Activated CD8-positive, alpha-beta memory T cell treated with anti-CD3 and anti-CD28 coated beads for 36 hours (primary cell): ENCODE measurements at regions not wholly inside any gene's neighbourhood (a gene's known extent, or its start where the extent isn't known, plus 50 kb on each side); places are given as distances from the start of the nearest gene placed in this dataset.

Experiments used
- CTCF ChIA-PET: fragments of 350-600 bp; sonication (Branson Sonifier 250); formaldehyde crosslinking; loops from one replicate; lab custom pipeline; 2021; ENCODE audit warnings: antibody characterized with exemption; lab: Charles Lee
- POLR2A ChIA-PET: fragments of 350-600 bp; sonication (Branson Sonifier 250); formaldehyde crosslinking; loops from one replicate; lab custom pipeline; 2021; ENCODE audit warnings: antibody characterized with exemption; lab: Charles Lee

DNA sequence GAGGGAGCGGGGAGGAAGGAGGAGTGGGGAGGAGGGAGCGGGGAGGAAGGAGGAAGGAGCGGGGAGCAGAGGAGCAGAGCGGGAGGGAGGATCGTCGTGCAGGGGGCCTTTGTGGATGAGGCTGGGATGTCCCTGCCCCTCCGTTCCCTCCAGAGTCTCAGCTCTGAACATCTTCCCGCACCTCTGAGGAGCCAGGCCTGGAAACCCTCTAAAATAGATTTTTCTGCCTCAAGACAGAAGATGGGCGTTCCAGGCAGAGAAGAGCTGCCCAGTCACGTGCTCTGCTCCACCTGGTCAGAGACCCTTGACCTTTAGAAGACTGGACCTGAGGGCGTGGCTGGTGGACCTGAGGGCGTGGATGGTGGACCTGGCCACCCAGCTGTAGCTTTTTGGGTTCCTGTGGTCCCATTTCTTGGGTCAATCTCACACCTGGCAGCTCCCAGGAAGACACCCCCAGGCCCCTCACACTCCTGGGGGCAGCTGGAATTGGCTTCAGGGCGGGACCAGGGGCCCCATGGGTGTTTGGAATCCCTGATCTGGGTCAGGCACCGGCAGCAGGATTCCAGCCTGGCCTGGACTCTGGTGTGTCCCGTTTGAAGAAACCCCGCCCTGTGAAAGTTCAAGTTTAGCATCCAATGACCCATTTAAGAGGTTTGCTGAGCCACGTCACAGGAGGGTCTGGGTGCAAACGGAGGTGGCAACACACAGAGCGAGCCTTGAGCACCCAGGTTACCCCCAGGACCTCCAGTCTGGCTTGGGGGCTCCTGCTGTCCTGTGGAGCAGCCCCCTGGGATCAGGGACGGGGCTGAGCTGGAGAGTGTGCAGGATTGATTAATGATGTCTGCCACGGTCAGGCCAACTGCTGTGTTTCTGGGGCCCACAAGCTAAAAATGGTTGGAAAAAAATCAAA is 96.9 kb upstream of the BHLHE23 start:
- ChIA-PET CTCF (interaction anchor here (0.5 kb wide), 1 partner anchor 93 kb away, joined by 3 read pairs; no protein-coding TSS in a partner anchor), POLR2A (no interaction called here)

DNA sequence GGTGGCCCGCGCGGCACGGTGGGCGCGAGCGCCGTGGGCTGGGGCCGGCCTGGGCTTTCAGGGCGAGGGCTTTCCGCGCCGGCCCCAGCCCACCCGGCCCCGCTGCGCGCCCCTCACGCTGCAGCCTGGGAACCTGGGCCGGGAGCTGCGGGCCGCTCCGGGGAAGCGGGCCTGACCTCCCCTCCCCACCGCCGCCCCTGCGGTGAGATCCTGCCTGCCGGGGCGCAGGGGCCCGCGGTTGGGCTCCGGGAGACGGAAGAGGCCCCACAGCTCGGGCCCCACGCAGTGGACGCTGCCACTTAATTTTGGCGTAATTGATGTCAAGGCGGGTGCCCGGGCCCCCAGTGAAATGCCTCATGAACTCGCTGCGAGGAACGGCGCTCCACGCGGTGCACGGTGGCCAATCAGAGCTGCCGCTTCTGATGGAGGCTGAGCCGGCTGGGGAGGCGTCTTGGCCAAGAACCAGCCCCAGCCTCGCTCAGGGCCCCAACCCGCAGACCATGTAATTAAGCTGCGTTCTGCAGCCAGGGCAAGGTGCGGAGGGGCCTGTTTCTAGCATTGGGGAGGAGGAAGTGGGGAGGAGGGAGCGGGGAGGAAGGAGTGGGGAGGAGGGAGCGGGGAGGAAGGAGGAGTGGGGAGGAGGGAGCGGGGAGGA is 96.1 kb upstream of the BHLHE23 start:
- POLR2A ChIA-PET, result no interaction called here
- CTCF ChIA-PET, result no interaction called here

DNA sequence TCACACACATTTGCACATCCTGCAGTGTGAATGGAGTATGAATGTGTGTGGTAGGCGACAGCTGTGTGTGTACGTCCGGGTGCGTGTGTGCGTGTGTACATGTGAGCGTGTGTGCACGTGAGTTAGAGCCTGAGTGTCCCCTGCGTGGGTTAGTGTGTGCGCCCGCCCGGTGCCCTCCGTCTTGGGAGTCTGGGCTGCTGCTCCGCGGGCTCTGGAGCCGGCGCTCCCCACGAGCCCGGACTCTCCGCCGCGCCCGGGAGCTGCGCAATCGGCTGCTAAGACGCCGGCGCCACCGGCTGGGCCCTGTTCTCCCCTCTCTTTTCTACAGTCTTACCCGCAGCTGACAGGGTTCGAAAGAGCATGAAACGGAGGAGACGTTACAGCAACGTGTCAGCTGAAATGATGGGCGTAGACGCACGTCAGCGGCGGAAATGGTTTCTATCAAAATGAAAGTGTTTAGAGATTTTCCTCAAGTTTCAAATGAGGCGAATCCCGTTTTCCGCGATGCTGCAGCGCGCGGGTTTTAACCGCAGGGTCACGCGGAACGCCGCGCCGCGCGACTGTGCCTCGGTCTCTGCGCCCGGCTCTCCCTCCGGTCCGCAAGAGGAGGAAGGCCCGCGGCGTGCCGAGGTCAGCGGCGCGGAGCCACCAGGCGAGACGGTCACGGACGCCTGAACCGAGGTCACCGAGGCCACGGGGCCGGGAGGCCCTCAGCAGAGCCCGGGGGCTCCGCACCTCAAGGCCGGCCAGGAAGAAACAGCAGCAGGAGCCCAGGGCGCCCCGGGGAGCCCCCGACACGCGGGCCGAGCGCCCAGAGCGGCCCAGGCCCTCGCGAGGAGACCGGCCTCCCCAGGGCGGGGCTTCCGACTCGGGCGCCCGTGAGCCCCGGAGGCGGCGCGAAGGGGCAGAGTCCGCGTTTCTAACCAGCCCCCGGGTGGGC is 95.3 kb upstream of the BHLHE23 start:
- ChIA-PET CTCF (no interaction called here), POLR2A (no interaction called here)

DNA sequence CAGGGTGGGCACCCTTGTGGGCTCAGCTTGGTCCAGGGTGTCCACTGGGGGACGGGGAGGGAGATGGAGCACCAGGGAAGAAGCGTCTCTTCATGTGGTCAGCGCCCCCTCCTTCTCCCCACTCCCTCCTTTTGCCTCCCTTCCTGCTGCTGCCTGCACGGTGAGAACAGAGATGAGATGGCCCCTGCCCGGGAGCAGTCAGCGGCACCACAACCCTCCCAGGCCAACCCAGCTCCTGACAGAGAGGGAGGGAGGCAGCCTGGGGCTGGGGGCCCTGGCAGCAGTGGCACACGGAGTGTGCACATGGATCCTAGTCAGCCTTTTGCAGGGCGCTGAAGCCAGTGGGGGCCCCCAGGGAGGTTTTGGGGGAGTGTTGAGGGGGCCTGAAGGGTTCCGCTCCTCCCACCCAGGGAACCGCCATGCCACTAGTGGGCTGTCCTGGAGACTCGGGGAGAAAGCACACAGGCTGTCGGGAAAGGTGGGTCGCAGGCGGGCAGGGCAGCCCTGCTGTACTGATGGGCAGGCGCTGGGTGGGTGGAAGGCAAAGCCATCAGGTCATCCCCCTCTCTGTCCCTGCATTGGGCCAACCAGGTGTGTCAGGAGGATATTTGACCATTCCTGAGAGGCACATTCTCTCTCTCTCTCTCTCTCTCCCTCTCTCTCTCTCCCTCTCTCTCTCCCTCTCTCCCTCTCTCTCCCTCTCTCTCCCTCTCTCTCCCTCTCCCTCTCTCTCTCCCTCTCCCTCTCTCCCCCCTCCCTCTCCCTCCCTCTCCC is 94.3 kb upstream of the BHLHE23 start:
- ChIA-PET POLR2A (no interaction called here), CTCF (no interaction called here)

DNA sequence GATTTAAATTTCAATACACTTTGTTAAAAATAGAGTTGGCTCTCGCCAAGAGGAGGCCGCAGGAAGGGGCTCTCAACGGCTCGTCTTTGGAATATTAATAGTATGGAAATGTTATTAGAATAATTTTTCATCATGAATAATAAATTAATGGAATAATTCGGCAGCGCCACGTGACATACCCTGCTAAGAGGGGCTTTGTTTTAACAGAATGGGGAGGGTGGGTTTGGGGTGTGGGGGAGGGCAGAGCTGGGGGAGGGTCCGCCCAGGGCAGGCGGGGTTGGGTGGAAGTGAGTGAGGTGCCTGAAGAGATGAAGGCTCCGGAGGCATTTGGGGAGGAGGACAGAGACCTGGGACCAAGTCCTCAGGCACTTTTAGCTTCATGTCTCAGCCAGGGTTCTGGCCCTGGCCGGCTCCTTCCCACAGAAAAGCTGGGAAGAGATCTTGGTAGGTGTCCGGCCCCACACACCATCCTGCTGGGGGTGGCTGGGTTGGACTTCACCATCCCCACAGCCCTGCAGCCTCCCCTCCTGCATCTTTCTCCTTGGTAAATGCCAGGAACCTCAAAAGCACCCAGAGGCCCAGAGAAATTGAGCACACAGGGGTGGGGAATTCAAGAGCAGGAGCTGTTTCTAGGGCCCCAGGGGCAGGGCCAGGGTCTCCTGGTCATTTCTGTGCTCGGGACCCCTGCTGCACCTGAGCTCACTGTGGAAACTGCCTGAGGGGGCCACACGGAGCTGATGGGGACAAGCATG is 93.6 kb upstream of the BHLHE23 start:
- CTCF ChIA-PET, result no interaction called here
- POLR2A ChIA-PET, result no interaction called here

DNA sequence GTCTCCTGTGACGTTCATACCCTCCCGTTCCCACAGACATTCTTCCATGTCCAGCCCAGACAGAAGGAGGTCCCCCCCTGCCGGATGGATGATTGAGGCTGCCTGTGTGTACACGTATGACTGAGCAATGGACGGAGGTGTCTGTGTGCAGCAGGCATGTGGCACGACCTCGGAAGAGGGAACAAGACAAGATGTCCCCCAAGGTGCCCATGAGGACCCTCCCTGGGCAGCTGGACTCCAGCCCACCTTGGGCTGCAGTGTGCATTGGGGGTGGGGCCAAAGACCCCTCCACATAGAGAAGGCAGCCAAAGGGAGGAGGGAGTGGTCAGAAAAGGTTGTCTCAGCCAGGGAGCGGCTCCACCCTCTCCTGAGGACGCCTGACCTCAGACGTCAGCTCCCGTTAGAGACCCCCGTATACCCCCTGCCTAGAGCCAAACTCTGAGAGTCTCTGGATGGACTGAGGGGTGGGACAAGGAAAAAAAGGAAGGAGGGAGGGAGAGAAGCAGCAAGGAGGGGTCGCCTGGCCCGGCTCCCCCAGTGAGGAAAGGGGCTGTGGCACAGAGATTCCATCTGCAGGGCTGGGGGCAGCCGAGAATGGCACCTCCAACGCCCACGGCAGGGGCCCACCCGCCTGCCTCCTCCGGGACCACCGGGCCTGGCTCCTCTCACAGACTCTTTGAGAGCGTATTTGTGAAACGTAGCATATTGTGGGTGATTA is 92.9 kb upstream of the BHLHE23 start:
- ChIA-PET POLR2A (no interaction called here), CTCF (no interaction called here)

DNA sequence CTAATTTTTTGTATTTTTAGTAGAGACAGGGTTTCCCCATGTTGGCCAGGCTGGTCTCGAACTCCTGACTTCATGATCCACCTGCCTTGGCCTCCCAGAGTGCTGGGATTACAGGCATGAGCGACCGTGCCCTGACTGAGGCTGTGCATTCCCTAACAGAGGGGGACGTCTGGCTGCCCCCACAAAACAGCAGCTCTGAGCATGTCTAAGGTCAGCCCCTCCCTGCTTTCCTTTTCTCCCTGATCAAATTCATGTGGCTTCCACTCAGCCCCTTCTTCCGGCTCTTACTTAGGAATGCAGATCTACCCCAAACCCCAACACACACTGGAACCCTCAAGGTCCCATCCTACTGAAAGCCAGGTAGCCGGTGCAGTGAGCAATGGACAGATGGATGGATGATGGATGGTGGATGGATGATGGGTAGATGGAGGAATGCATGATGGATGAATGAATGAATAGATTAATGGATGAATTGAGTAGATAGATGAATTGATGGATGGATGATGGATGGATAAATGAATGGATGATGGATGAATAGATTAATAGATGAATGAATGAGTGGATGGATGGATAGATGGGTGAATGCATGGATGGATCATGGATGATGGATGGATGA is 91.5 kb upstream of the BHLHE23 start:
- ChIA-PET POLR2A (no interaction called here), CTCF (no interaction called here)

GRCh38 chr20:63097336-63097831 is 90.6 kb upstream of the BHLHE23 start:
- ChIA-PET CTCF (no interaction called here), POLR2A (no interaction called here)

- ChIA-PET CTCF (no interaction called here), POLR2A (no interaction called here)
Observed at GRCh38 chr20:63096681-63097335, 90.0 kb upstream of the BHLHE23 start.

- POLR2A ChIA-PET, result no interaction called here
Observed at GRCh38 chr20:63095718-63096654, 89.2 kb upstream of the BHLHE23 start.

DNA sequence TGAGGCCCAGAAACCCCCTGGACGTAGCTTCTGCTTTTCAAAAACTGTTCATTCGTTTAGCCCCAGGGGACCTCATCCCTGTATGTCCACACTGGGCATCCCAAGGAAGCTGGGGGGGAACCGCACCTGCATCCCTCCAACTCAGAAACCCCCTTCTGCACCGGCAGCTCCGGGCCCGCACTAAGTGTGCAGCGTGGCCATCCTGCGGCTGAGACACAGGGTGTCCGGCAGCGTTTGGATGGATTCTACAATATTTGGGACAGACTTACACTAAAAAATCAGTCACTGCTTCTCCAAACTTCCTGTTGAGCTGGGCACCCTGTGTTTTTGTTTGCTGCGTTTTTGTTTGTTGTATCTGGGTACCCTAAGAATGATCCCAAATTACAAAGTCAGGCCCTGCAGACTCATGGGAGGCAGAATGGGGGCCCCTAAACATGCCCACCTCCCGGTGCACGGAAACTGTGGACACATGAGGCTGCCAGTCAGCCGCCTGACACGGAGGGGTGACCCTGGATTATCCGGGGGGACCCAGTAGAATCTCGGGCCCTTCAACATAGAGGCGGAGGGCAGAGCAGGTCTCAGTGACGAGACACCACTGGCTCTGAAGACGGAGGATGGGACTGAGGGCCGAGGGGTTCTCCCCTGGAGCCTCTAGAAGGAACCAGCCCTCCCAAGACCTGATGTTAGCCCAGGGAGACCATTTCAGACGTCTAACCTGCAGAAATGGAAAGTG is 88.2 kb upstream of the BHLHE23 start:
- ChIA-PET CTCF (no interaction called here), POLR2A (no interaction called here)

More at GRCh38 chr20:63095718-63096654, 89.2 kb upstream of the BHLHE23 start:
- CTCF ChIA-PET, result no interaction called here

GRCh38 chr20:63093966-63094766 is 87.4 kb upstream of the BHLHE23 start:
- ChIA-PET CTCF (no interaction called here), POLR2A (no interaction called here)

DNA sequence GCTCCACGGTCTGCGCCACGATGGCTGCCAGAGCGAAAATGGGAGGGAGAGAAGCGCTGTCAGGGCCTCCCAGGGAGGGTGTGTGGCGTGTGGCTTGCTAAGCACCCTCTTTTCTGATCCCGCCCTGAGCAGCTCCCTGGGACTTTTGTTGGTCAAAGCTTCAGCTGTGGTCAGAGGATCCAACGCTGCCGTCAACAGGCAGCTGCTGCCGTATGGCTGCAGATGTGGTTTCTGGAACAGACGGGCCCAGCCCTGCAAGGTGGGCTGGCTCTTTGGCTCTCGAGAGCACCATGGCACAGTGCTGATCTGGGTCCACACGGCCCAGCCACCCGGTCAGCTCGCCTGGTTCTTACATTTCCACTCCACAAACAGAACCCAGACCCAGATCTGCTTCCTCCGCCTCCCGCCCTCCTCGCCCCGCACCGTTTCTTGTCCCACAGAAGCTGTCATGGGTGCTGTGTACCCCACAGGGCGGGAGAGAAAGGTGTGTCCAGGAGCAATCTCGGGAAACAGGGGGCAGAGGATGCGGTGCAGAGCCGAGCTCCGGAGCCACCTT is 86.0 kb upstream of the BHLHE23 start:
- ChIA-PET CTCF (no interaction called here), POLR2A (no interaction called here)
